ENCODE measurements at regions not wholly inside any gene's neighbourhood (a gene's known extent, or its start where the extent isn't known, plus 50 kb on each side); places are given as distances from the start of the nearest gene placed in this dataset.
"Not testable (repeated sequence)": the region's sequence is repeated elsewhere in the genome, so short reads cannot be mapped to it uniquely, and the experiment has no call there.

- DNase-seq (ENCODE audit: insufficient read length, low spot score) (peak; percentile 14), FAIRE-seq (peak; percentile 63)
- no peak for TF ChIP-seq PAX5 (IDR thresholded peaks at IDR 0.05; ENCODE audit: insufficient read depth, low read length, severe bottlenecking)
- TF ChIP-seq POLR2A (IDR thresholded peaks at IDR 0.05; ENCODE audit: low read depth, low read length), result no peak
- TF ChIP-seq POLR2AphosphoS5 (IDR thresholded peaks at IDR 0.05; ENCODE audit: low read depth, low read length), result no peak
- no peak for TF ChIP-seq POU2F2 (IDR thresholded peaks at IDR 0.05; ENCODE audit: low read depth, low read length)
- no peak for TF ChIP-seq SPI1 (IDR thresholded peaks at IDR 0.05; ENCODE audit: low read depth, low read length)
- no peak for TF ChIP-seq TAF1 (IDR thresholded peaks at IDR 0.05; ENCODE audit: low read depth, low read length)
These were observed 123.4 kb upstream of the MB21D2 start for GRCh38 chr3:193040836-193041672.

- no peak for DNase-seq (ENCODE audit: insufficient read length, low spot score)
- no peak for TF ChIP-seq POLR2AphosphoS5 (IDR thresholded peaks at IDR 0.05; ENCODE audit: low read depth, low read length)
- no peak for TF ChIP-seq POU2F2 (IDR thresholded peaks at IDR 0.05; ENCODE audit: low read depth, low read length)
- no peak for TF ChIP-seq SPI1 (IDR thresholded peaks at IDR 0.05; ENCODE audit: low read depth, low read length)
- TF ChIP-seq PAX5 (IDR thresholded peaks at IDR 0.05; ENCODE audit: insufficient read depth, low read length, severe bottlenecking), result no peak
- no peak for TF ChIP-seq POLR2A (IDR thresholded peaks at IDR 0.05; ENCODE audit: low read depth, low read length)
- no peak for TF ChIP-seq TAF1 (IDR thresholded peaks at IDR 0.05; ENCODE audit: low read depth, low read length)
- no peak for FAIRE-seq
These were observed 128.7 kb upstream of the MB21D2 start for GRCh38 chr3:193046371-193046770.

- DNase-seq (ENCODE audit: insufficient read length, low spot score); FAIRE-seq: not testable (repeated sequence)
These were observed 129.8 kb upstream of the MB21D2 start for GRCh38 chr3:193047461-193047860.

GRCh38 chr3:193048127-193048526 lies 130.5 kb upstream of the MB21D2 start:
- no peak for DNase-seq (ENCODE audit: insufficient read length, low spot score)
- FAIRE-seq, result no peak
- TF ChIP-seq POU2F2 (IDR thresholded peaks at IDR 0.05; ENCODE audit: low read depth, low read length) (no peak), TAF1 (IDR thresholded peaks at IDR 0.05; ENCODE audit: low read depth, low read length) (no peak)

- FAIRE-seq, result no peak
- TF ChIP-seq TAF1 (IDR thresholded peaks at IDR 0.05; ENCODE audit: low read depth, low read length), result no peak
- no peak for TF ChIP-seq POLR2AphosphoS5 (IDR thresholded peaks at IDR 0.05; ENCODE audit: low read depth, low read length)
- no peak for TF ChIP-seq PAX5 (IDR thresholded peaks at IDR 0.05; ENCODE audit: insufficient read depth, low read length, severe bottlenecking)
- no peak for TF ChIP-seq POLR2A (IDR thresholded peaks at IDR 0.05; ENCODE audit: low read depth, low read length)
- TF ChIP-seq SPI1 (IDR thresholded peaks at IDR 0.05; ENCODE audit: low read depth, low read length), result no peak
- no peak for TF ChIP-seq POU2F2 (IDR thresholded peaks at IDR 0.05; ENCODE audit: low read depth, low read length)
These were observed 132.3 kb upstream of the MB21D2 start for GRCh38 chr3:193049935-193050334.

GRCh38 chr3:193051314-193051713 lies 133.7 kb upstream of the MB21D2 start:
- FAIRE-seq (no peak), DNase-seq (ENCODE audit: insufficient read length, low spot score) (no peak)
- TF ChIP-seq TAF1 (IDR thresholded peaks at IDR 0.05; ENCODE audit: low read depth, low read length) (no peak), POLR2A (IDR thresholded peaks at IDR 0.05; ENCODE audit: low read depth, low read length) (no peak), POU2F2 (IDR thresholded peaks at IDR 0.05; ENCODE audit: low read depth, low read length) (no peak)

More at GRCh38 chr3:193049935-193050334, 132.3 kb upstream of the MB21D2 start:
- no peak for DNase-seq (ENCODE audit: insufficient read length, low spot score)

- no peak for DNase-seq (ENCODE audit: insufficient read length, low spot score)
- no peak for FAIRE-seq
These were observed 134.8 kb upstream of the MB21D2 start for GRCh38 chr3:193052354-193053045.

GRCh38 chr3:193053046-193053435 lies 135.4 kb upstream of the MB21D2 start:
- no peak for DNase-seq (ENCODE audit: insufficient read length, low spot score)
- no peak for TF ChIP-seq POLR2A (IDR thresholded peaks at IDR 0.05; ENCODE audit: low read depth, low read length)
- TF ChIP-seq PAX5 (IDR thresholded peaks at IDR 0.05; ENCODE audit: insufficient read depth, low read length, severe bottlenecking), result no peak
- TF ChIP-seq TAF1 (IDR thresholded peaks at IDR 0.05; ENCODE audit: low read depth, low read length), result no peak
- no peak for TF ChIP-seq SPI1 (IDR thresholded peaks at IDR 0.05; ENCODE audit: low read depth, low read length)
- no peak for TF ChIP-seq POLR2AphosphoS5 (IDR thresholded peaks at IDR 0.05; ENCODE audit: low read depth, low read length)
- no peak for TF ChIP-seq POU2F2 (IDR thresholded peaks at IDR 0.05; ENCODE audit: low read depth, low read length)
- no peak for FAIRE-seq

More at GRCh38 chr3:193052354-193053045, 134.8 kb upstream of the MB21D2 start:
- TF ChIP-seq POLR2A (IDR thresholded peaks at IDR 0.05; ENCODE audit: low read depth, low read length) (no peak), TAF1 (IDR thresholded peaks at IDR 0.05; ENCODE audit: low read depth, low read length) (no peak), POU2F2 (IDR thresholded peaks at IDR 0.05; ENCODE audit: low read depth, low read length) (no peak), POLR2AphosphoS5 (IDR thresholded peaks at IDR 0.05; ENCODE audit: low read depth, low read length) (no peak), PAX5 (IDR thresholded peaks at IDR 0.05; ENCODE audit: insufficient read depth, low read length, severe bottlenecking) (no peak), SPI1 (IDR thresholded peaks at IDR 0.05; ENCODE audit: low read depth, low read length) (no peak)

GRCh38 chr3:193055352-193055751 lies 137.7 kb upstream of the MB21D2 start:
- DNase-seq (ENCODE audit: insufficient read length, low spot score) (no peak), FAIRE-seq (no peak)
- no peak for TF ChIP-seq PAX5 (IDR thresholded peaks at IDR 0.05; ENCODE audit: insufficient read depth, low read length, severe bottlenecking)

- TF ChIP-seq PAX5 (IDR thresholded peaks at IDR 0.05; ENCODE audit: insufficient read depth, low read length, severe bottlenecking), result no peak
- TF ChIP-seq POLR2AphosphoS5 (IDR thresholded peaks at IDR 0.05; ENCODE audit: low read depth, low read length), result no peak
- TF ChIP-seq POLR2A (IDR thresholded peaks at IDR 0.05; ENCODE audit: low read depth, low read length), result no peak
- TF ChIP-seq POU2F2 (IDR thresholded peaks at IDR 0.05; ENCODE audit: low read depth, low read length), result no peak
- TF ChIP-seq SPI1 (IDR thresholded peaks at IDR 0.05; ENCODE audit: low read depth, low read length), result no peak
- no peak for TF ChIP-seq TAF1 (IDR thresholded peaks at IDR 0.05; ENCODE audit: low read depth, low read length)
- FAIRE-seq (no peak), DNase-seq (ENCODE audit: insufficient read length, low spot score) (no peak)
These were observed 140.0 kb upstream of the MB21D2 start for GRCh38 chr3:193057616-193058015.
